Hepatocyte (in vitro differentiated cells): ENCODE measurements at regions not wholly inside any gene's neighbourhood (a gene's known extent, or its start where the extent isn't known, plus 50 kb on each side); places are given as distances from the start of the nearest gene placed in this dataset.
"Not testable (repeated sequence)": the region's sequence is repeated elsewhere in the genome, so short reads cannot be mapped to it uniquely, and the experiment has no call there.

ENCODE experiments used
- DNase-seq: peaks from one replicate; pipeline ENCODE4 v3.0.0-alpha.2; 2016; ENCODE audit warnings: low spot score
- H2AFZ ChIP-seq: fragments of 200-600 bp; sonication (generic); 2 replicates; pipeline ENCODE4 v1.6.0; 2016; ENCODE audit warnings: antibody characterized with exemption, mild to moderate bottlenecking
- H3K27ac ChIP-seq: fragments of 200-600 bp; sonication (generic); 2 replicates; pipeline ENCODE4 v1.5.1; 2016; ENCODE audit warnings: mild to moderate bottlenecking
- H3K27me3 ChIP-seq: fragments of 200-600 bp; sonication (generic); 2 replicates; pipeline ENCODE4 v1.6.1; 2016
- H3K36me3 ChIP-seq: fragments of 200-600 bp; sonication (generic); replicated peaks from 2 replicates; pipeline ENCODE4 v1.5.1; 2016; ENCODE audit warnings: low read depth; ENCODE audit not compliant: insufficient read depth
- H3K4me1 ChIP-seq: fragments of 200-600 bp; sonication (generic); 2 replicates; pipeline ENCODE4 v1.5.1; 2016; ENCODE audit warnings: mild to moderate bottlenecking, moderate library complexity; ENCODE audit not compliant: insufficient read depth
- H3K4me2 ChIP-seq: fragments of 200-600 bp; sonication (generic); 2 replicates; pipeline ENCODE4 v1.6.0; 2016
- H3K4me3 ChIP-seq: fragments of 200-600 bp; sonication (generic); 2 replicates; pipeline ENCODE4 v1.5.1; 2016; ENCODE audit warnings: mild to moderate bottlenecking
- H3K79me2 ChIP-seq: fragments of 200-600 bp; sonication (generic); 2 replicates; pipeline ENCODE4 v1.6.0; 2017; ENCODE audit warnings: mild to moderate bottlenecking
- H3K9me2 ChIP-seq: fragments of 200-600 bp; sonication (generic); replicated peaks from 2 replicates; pipeline ENCODE4 v1.6.0; 2017; ENCODE audit warnings: mild to moderate bottlenecking; ENCODE audit not compliant: insufficient read depth
- H3K9me3 ChIP-seq: fragments of 200-600 bp; sonication (generic); 2 replicates; pipeline ENCODE4 v1.5.1; 2016; ENCODE audit warnings: low read depth, mild to moderate bottlenecking
- H4K20me1 ChIP-seq: fragments of 200-600 bp; sonication (generic); 2 replicates; pipeline ENCODE4 v1.6.0; 2016; ENCODE audit warnings: mild to moderate bottlenecking; ENCODE audit not compliant: insufficient read depth, poor library complexity, severe bottlenecking
- CTCF ChIP-seq: fragments of 200-600 bp; sonication (generic); IDR thresholded peaks from 2 replicates; pipeline ENCODE4 v1.5.1; 2016; ENCODE audit warnings: antibody characterized with exemption, mild to moderate bottlenecking; ENCODE audit not compliant: poor library complexity
- EZH2 ChIP-seq: fragments of 200-600 bp; sonication (generic); IDR thresholded peaks from 2 replicates; pipeline ENCODE4 v1.6.1; 2016; ENCODE audit warnings: antibody characterized with exemption, mild to moderate bottlenecking, borderline replicate concordance
- EZH2phosphoT487 ChIP-seq: fragments of 200-600 bp; sonication (generic); IDR thresholded peaks from one replicate; pipeline ENCODE4 v1.6.1; 2018; ENCODE audit warnings: antibody characterized with exemption, mild to moderate bottlenecking, low read depth, moderate library complexity; ENCODE audit not compliant: unreplicated experiment, severe bottlenecking
- WGBS: methylation state at CpG from one replicate; pipeline ENCODE4 v1.1.6; 2016; ENCODE audit warnings: low lambda C conversion rate; ENCODE audit errors: missing lambda C conversion rate; 5-methylcytosine and 5-hydroxymethylcytosine counted together

GRCh38 chr1:29592261-29592615 lies 355.9 kb downstream of the PTPRU start:
- H3K79me2 ChIP-seq = no peaks in the 10 kb centered on the region
- H3K4me2 ChIP-seq = no peak overlapping the region
- 87% methylated on average over 6 of the region's 6 CpGs for WGBS
- H3K9me3 ChIP-seq = no peaks in the 10 kb centered on the region
- no peaks in the 10 kb centered on the region for H3K9me2 ChIP-seq
- H4K20me1 ChIP-seq = no peaks in the 10 kb centered on the region
- no peak for DNase-seq
- H3K4me1 ChIP-seq = no peaks in the 10 kb centered on the region
- H3K27ac ChIP-seq = no peak overlapping the region
- no peak overlapping the region for H3K4me3 ChIP-seq
- H3K27me3 ChIP-seq = no peaks in the 10 kb centered on the region
- no peak for TF ChIP-seq EZH2
- no peak for TF ChIP-seq CTCF
- no peak for TF ChIP-seq EZH2phosphoT487
- H3K36me3 ChIP-seq = no peaks in the 10 kb centered on the region
- H2AFZ ChIP-seq = no peak overlapping the region

GRCh38 chr1:29591601-29592260 lies 355.4 kb downstream of the PTPRU start:
- Histone ChIP-seq H3K4me2 (no peak overlapping the region), H3K79me2 (no peaks in the 10 kb centered on the region), H3K4me3 (no peak overlapping the region), H4K20me1 (no peaks in the 10 kb centered on the region), H2AFZ (no peak overlapping the region), H3K27me3 (no peaks in the 10 kb centered on the region), H3K27ac (no peak overlapping the region), H3K9me3 (no peaks in the 10 kb centered on the region), H3K36me3 (no peaks in the 10 kb centered on the region), H3K9me2 (no peaks in the 10 kb centered on the region), H3K4me1 (no peaks in the 10 kb centered on the region)
- 81% methylated on average over 13 of the region's 13 CpGs for WGBS
- TF ChIP-seq EZH2 = no peak
- TF ChIP-seq EZH2phosphoT487 = no peak
- no peak for TF ChIP-seq CTCF
- no peak for DNase-seq

GRCh38 chr1:29590583-29591565 lies 354.6 kb downstream of the PTPRU start:
- no peaks in the 10 kb centered on the region for H3K36me3 ChIP-seq
- no peaks in the 10 kb centered on the region for H3K4me1 ChIP-seq
- no peak overlapping the region for H2AFZ ChIP-seq
- H3K9me3 ChIP-seq = no peaks in the 10 kb centered on the region
- H3K27me3 ChIP-seq = no peaks in the 10 kb centered on the region
- H3K4me3 ChIP-seq = no peak overlapping the region
- no peak overlapping the region for H3K4me2 ChIP-seq
- no peak for TF ChIP-seq EZH2
- TF ChIP-seq CTCF = no peak
- TF ChIP-seq EZH2phosphoT487 = no peak
- H4K20me1 ChIP-seq = no peaks in the 10 kb centered on the region
- no peaks in the 10 kb centered on the region for H3K79me2 ChIP-seq
- WGBS = 83% methylated on average over 10 of the region's 10 CpGs
- no peak overlapping the region for H3K27ac ChIP-seq
- DNase-seq = no peak
- H3K9me2 ChIP-seq = no peaks in the 10 kb centered on the region

- H3K9me2 ChIP-seq, H3K9me3 ChIP-seq, H3K36me3 ChIP-seq, H4K20me1 ChIP-seq, H2AFZ ChIP-seq, H3K4me2 ChIP-seq, H3K4me1 ChIP-seq, H3K4me3 ChIP-seq, H3K27me3 ChIP-seq, H3K27ac ChIP-seq, H3K79me2 ChIP-seq, DNase-seq: not testable (repeated sequence)
- WGBS = 93% methylated on average over 3 of the region's 3 CpGs
Observed at GRCh38 chr1:29589716-29590115, 353.4 kb downstream of the PTPRU start.
